Tongue (tissue), 1 donor: ENCODE measurements at regions not wholly inside any gene's neighbourhood (a gene's known extent, or its start where the extent isn't known, plus 50 kb on each side); places are given as distances from the start of the nearest gene placed in this dataset.

Source experiments
- DNase-seq: peaks from one replicate; pipeline ENCODE4 v3.0.0-alpha.2; 2015

DNA sequence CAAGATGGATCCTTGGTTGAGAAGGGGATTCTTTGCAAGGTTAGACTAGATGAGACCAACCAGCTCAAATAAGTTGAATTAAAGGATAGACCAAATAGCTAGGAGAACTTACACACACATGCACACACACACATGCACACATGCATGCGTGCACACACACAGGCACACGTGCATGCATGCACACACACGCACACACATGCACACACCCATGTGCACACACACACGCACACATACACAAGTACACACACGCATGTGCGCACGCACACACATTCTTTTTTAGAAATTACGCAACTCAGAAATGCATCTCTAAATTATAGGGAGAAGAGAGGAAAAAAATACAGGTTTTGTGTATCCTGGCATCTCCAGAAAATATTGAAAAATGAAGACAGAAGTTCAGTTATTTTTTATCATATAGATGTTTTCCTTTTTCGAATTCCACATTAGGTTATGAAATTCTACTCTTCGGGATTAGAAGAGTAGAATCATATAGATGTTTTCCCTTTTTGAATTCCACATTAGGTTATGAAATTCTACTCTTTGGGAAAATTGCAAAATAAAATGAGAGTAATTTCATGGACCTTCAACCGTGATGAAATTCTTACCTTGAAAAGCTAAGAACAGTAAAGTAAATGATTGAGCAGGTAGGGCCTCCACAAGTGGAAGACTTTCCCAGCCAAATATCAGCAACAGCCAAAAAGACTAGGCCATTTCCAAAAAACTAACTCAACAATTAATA lies 243.2 kb upstream of the USP25 start:
- DNase-seq = no peak

DNA sequence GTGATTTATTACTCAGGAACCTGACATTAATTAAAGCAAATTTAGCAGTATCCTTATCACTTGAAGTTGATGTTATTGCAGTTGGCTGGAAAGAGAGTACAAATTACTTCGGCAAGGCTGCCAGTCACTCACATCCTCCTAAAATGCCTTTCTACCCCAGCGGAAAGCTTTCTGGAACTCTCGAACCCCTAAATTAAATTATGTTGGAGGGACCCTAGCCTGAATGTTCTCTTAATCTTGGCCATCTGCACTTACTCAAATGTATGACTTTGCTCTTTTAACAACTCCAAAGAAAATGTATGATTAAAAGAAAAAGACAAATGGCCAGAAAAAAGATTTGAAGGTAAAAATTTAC lies 242.6 kb upstream of the USP25 start:
- no peak for DNase-seq

DNA sequence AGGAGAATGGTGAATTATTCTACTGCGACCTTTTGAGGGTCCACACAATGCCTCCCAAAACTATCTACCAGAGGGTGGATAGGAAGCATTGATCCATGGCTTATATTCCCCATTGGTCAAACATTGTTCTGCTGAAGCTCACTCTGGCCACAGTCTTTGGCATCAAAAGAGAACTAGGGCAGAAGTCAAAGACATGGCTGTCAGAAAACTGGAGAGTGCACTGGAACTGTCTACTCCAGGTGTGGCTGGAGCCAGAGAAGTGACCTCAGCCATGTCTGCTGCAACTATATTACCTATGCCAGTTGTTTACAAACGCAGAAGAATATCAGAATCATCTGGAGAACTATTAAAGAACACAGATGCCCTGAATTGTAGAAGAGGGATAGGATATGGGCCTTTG lies 238.7 kb upstream of the USP25 start:
- no peak for DNase-seq

DNA sequence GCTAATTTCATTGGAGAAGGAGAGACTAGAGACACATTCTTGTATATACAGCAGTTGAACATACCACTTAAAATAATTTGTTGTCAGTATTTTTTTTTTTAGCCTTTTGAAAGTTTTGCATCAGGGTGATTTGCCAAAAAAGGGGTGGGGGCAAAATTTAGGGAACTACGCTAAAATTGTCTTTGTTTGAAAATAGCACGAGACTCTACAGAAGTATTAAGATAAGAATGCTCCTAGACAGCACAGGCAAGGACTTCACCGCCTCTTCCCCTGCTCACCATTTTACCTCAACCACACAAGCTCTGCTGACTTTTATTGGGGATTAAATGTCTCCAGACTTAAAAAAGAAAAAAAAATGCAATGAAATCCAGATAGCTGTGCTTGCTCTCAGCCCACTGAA lies 236.1 kb upstream of the USP25 start:
- DNase-seq = no peak

DNA sequence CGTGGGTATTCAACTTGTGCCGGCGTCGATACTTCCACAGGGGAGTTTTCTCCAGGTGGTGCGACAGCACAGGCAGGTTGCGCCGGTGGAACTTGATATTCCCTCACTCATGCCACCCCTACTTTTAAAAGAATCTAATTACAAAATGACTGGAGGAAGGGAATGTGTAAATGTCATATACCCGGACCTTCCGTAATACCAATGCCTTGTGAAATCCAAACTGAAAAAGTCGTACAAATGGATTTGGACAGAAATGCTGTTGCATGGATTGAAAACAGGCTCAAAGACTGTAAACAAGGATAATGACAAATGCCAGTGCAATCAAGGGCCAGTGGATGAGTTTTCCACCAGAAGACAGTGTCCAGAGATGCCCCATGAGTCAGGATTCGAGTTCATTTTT lies 235.3 kb upstream of the USP25 start:
- DNase-seq = no peak

DNA sequence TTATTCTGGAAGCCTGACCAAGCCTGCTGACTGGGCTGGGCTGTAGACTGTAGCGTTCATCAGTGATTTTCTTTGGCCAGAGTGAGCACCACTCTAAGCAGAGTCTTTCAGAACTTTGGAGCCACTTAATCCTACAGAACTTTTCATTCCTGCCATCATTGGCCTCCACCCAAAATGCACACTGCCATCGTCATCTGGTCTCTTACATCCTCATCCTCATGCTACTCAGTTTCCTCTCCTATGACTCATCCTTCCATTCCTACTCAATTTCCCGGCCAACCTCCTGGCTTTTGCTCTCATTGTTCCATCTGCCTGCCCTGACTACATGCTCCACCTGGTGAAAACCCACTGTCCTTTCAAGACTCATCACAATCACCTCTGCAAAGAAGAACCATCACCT lies 233.8 kb upstream of the USP25 start:
- DNase-seq = no peak

DNA sequence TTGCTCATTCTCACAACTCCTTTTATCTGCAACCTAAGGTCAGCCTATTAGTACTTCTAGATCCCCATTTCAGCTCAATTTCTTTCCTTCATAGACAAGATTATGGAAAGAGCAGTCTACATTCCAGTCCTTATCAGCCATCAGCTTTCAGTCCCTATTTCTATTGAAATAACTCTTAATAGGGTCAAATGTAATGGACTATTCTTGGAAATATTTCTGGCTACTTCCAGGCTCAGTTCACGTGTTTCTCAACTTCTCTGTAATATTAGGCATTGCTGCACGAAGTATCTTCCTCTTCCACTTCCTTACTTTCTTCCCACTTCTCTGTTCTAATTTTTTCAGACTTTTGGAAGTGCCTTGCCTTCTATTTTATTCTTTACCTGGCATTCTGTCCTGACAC lies 232.9 kb upstream of the USP25 start:
- no peak for DNase-seq

DNA sequence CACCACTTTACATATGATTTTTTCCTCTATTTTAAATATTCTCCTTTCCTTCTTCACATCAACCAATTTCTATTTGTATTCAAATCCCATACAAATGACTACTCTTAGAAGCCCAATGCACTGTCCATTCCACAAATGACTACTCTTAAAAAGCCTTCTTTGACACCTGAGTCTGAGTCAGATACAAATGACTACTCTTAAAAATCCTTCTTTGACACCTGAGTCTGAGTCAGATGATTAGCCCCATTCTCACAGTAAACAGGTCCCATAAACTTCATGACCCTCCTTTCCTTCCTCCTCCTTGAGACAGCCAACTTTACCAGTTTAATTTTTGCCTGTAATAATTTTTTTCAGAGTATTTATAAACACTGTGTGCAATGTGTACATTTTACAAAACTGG lies 231.3 kb upstream of the USP25 start:
- no peak for DNase-seq

DNA sequence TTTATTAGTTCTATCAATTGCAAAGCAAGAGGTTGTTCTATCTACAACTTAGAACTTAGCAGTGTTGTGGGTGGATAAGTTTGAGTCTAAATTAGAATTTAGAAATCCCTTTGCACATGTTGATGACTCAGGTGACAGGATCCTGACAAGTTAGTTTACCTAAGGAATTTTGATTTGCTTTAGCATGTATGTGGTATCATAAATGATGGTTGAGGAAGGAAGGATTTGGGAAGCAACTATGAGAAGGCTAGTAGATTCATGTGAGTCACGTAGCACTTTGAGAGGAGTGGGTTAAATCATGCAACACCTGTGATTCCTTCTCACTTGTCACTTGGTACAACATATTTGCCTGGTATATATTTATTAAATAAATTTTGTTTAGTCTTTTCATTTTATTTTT lies 223.7 kb upstream of the USP25 start:
- no peak for DNase-seq

DNA sequence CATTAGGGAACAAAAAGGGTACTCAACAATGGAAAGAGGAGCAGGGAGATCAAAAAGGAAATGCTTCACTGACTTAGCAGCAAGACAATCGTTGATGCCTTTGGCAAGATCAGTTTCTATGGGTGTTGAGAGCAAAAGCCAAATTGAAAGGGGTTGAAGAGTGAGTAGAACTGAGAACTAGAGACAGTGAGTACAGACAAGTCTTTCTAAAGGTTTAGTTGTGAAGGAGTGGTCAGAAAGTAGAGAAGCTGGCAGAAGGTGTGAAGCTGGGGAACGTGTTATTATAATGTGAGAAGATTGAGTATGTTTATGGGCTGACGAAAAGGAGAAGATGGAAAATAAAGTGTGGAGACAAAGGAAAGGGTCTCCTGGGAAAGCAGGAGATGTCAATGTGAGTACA lies 221.2 kb upstream of the USP25 start:
- no peak for DNase-seq

DNA sequence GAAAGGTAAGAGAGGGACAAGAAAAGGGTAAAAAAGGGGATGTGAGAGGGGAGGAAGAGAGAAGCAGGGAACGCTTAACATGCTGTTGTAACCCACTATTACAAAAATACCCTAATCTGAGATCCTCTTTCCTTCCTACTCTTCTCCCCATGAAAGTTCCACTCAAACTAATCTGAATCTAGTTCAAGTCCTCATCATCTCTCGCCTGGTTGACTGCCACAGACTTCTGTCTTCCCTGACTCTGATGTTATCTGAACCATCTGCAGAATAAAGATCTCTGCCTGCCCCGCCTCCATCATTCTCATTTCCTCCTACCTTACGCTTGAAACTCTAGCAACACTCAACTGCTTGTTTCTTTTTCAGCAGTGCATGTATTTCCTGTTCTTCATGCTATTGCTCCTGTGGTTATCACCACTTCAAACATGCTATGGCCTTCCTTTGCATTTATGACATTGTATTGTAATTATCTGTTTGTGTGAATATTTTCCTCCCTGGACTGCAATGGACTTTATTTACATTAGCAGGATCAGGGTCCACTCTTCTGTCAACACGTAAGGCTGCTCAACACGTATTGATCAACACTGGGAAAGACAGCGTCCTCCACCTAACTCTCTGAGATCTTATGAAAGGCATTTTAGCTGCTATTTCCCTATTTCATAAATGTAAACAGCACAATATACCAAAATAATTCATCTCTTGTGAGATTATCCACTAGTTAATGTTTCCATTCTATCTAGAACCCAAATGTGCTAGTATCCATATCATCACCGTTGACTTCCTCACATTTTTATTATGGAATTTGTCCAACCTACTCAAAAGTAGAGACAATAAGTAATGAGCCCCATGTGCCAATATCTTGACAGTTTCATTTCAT lies 215.5 kb upstream of the USP25 start:
- DNase-seq = no peak

DNA sequence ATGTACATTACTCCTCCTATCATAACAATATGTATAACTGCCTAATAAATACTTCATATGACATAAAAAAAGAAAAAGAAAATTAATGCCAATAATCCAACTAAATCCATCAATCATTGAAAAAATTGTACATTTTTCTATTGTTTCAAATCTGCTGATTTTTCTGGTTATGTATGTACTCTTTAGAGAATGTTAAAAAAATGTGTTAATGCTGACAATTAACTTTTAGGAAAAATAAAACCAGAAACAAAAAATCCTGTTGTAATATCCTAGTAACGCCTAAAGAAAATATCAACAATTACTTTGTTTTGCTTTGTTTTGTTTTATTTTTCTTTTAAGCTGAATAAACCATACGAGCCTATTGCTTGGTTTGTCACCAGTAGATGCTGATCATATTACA lies 213.9 kb upstream of the USP25 start:
- DNase-seq = no peak

DNA sequence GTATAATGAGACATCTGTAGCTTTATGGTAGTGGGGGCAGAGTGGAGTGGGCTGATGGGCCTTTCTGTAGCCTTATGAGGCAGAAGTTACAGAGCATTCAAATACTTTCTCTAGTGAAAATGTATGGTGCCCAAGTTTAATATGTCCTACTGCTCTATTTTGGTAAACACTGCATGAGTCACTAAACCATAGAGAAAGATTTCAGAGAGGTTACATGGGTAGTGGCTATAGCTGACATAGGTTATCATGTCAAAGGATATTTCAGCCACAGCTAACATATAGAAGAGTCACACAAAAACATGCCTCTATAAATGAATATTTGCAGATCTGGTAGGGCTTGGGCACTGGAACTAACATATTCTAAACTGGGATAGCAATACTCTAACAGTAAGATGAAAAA lies 212.4 kb upstream of the USP25 start:
- DNase-seq = no peak

DNA sequence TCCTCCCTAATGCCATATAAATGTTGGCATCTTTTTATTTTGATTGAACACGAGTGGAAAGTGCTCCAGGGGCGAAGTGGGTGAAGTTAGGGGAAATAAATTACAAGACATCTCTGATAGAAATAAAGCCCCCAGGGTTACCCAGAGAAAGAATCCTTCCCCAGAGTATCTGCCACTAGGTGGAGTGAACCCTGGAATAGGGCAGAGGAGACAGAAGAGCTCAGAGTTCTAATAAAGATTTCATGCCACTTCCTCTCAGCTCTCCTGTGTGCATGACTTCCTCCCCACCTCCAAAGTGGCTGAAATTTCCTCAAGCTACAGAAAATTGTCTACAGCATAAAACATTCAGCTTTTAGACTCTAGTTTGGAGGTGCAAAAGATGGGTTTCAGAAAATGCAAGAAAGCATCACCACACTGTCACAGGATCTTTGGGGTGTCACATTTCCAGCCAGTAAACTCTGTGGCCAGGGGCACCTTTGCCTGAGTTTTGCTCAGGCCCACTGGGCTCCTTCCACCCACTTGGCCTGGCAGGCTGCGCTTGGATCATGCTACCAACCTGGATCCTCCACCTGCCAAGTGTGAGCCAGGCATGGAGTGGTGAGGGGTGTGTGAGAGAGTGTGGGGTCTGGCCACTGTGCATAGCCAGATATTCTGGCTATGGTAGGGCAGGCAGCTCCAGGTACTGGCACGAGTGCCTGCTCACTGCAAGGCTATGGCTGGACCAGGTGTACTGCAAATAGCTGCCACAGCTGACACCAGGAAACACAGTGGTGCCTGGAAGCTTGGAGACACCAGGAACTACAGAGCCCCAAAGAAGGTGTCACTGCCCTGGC lies 208.8 kb upstream of the USP25 start:
- no peak for DNase-seq

DNA sequence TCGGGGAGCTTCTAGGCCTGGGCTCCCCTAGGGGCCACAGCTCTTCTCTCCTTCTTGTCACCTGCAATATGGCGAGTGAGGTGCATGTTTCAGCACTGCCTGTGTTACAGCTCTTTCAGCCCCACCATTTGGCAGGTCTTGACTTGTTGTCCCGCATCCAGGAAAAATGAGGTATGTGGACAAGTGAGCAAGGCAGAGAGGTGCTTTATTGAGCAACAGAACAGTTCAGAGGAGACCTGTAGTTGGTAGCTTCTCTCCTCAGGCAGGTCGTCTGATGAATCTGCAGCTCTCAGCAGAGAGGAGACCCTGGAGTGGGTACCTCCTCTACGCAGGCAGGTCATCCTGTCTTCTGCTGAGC lies 208.2 kb upstream of the USP25 start:
- DNase-seq = no peak

DNA sequence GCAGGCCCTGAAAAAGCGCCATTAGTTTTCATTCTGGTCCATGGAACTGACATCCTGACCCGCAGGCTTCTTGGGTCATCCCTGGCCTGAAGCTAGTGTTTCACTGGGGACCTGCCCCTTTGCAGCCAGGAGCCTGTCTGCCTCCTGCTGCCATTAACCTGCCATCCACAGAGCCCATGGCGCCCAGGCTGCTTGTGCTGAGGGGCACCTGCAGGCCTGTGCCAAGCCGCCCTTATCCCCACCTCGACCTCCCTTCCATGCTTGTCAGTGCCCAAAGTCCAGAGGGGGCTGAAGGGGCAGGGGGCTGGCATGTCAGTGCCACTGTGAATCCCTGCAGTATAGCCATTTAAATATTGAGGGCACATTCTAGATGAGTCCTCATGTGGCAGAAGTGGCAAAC lies 207.6 kb upstream of the USP25 start:
- no peak for DNase-seq

DNA sequence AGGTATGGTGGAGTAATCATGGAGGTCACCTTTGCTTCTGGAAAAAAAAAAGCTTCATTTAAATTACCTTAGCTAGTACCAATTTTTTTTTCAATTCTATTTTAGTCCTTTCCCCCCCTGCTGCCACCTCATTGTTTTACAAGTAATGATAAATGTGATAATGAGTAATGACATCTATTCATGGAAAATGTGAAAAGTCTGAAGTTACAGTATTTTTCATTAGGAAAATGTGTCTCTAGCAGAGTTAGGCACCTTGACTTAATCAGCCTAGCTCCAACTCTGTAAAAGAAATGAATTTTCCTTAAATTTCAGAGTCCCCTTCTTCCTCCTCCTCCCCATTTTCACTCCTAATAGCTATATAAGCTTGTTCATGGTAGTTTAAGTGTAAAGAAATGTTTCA lies 204.9 kb upstream of the USP25 start:
- DNase-seq = no peak

DNA sequence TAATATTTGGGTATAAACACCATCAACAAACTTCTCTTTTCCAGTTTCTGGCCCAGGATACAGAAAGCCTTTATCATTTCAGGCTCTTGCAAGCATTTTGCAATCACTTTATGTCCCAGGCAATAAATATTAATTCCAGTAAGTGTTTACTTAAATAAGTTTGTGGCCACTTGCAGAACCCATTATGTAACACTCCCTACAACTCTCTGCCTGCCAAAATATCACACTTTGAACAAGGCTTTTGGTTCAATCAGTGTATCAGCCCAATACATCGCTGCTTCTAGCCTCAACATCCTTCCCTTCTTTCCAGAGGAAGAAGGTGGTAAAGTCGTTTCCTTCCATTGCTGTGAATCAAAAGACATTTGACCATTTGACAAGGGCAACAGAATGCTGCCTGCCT lies 203.0 kb upstream of the USP25 start:
- DNase-seq = no peak

DNA sequence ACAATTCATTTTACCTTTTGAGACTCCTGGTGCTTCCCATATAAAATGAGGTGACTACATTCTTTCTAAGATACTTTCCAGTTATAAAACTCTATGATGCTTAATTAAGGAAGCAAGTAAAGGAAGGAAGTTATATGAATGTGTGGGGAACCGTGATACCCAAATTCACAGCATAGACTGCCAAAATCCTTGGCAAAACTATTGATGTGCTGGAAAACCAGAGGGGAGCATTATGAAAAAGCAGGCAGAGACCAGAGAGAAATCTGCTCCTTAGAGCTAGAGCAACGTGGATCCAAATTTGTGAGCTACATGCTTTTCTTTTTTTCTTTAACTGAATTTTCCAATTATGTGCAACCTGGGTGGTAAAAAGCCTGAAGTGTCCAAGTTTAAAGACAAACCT lies 201.4 kb upstream of the USP25 start:
- DNase-seq = no peak

DNA sequence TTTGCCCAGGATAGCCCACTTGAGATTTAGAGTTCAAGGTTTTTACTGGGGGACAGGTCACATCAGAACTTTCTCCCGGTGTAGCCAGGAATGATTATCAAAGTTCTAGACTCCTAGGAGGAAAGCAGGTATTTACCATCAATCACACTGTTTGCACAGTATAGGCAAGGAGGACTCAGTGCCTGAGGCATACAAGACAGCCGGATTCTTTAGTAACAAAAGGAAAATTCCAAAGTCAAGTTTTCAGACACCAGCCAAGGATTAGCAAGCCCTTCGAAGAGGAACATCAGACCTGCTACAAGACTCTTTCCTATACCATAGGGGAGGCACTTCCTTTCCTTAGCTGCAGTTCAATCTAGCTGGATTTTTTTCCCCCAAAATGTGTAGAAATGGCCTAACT lies 197.8 kb upstream of the USP25 start:
- no peak for DNase-seq

DNA sequence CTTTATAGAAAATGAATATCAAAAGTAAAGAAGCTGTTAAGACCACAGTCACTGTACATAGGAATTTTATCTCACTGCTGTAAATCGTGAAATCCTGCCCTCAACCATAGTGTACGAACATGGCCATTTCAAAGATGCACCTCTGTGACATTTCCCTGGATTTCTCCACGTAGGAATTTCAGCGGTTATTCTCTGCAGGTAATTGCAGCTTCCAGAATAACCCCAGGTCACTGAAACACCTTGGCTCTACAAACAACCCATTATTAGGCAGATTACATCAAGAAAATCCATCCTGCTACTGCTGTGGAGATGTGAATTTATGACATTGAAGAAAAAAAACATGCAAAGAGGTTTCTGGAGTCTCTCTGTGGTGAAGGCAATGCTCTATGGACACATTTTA lies 196.2 kb upstream of the USP25 start:
- no peak for DNase-seq

DNA sequence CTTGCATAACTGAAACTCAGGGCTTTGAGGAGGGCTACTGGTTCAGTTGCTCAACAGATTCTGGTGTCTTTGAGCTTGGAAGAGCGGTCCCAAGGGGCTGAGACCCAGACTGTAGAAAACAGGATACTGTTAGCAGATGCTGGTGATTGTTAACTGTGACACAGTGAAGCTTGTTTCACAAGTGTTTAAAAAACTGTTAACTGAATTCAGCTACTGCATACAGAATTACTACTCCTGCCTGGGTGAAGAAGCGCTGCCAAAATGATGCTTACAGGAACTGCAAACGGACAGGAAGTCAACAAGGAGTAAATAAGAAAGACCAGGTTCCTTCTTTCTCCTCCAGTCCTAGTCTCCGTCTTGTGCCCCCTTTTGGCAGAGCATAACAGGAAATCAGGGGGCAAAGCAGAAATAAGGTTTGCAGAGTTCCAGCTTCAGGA lies 195.3 kb upstream of the USP25 start:
- no peak for DNase-seq

DNA sequence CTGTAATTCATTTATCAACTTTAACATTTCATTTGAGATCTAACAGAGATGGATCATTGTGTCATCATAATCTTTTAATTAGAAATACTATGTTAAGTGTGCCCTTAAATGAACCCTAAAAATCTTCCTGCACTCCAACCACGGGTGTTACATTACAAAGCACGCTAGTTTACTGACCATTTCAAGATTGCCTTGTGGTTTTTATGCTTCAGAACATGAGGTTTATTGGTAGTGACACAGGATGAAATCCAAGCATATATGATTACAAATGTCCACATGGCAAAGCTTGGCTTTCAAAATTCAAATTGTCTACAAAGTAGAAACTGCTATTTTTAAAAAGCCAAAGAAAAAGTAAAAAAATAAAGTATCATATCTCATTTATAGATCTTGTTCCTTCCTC lies 190.4 kb upstream of the USP25 start:
- DNase-seq = no peak
